ENCODE measurements at regions not wholly inside any gene's neighbourhood (a gene's known extent, or its start where the extent isn't known, plus 50 kb on each side); places are given as distances from the start of the nearest gene placed in this dataset.

DNA sequence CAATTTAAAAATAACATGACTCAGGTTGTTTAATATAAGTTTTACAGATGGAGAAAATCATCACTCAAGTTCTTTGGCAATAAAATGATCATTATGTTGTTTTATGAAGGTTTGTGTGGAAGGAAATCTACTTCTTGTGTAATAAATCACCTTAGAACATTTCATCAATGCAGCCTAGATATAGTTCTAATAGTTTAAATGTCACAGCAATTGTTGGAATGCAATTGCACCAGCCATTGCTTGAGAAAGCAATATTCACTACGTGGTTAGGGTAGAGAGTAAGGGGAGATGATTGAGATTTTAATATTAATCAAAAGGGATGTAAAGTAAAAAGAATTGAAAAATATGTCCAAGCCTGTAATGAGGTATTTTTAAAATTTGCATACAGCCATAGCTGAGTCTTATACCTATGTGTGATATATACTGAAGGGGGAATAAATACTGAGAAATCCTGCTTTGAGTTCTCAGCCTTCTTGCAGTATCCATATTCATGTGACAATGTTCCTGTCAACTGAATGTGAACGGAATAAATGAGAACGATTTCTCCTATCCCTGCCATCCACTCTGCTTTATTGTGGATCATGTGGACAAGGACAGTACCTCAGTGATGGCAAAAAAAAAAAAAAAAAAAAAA, 257.9 kb downstream of the OTOL1 start:
- no peak for FAIRE-seq

DNA sequence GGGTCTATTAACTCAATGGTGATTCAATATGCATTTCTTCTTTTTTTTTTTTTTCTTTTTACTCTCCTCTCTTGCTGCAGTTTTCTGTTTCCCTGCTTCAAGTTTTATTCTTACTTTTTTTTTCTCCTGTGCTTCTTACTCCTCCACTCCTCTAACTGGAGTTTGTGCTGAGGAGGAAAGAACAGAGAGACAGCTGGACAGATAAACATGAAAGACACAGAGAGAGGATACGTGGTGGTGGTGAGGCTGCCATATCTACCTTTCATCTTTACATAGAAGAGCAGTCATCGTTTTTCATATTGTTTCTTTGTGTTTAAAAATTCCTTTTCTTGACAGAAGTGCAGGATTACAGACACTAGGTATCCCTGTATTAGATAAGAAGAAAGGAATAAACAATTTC, 262.8 kb downstream of the OTOL1 start:
- no peak for FAIRE-seq
- DNase-seq (ENCODE audit: insufficient read length, low spot score): no peak
- TF ChIP-seq, protein P1, sequence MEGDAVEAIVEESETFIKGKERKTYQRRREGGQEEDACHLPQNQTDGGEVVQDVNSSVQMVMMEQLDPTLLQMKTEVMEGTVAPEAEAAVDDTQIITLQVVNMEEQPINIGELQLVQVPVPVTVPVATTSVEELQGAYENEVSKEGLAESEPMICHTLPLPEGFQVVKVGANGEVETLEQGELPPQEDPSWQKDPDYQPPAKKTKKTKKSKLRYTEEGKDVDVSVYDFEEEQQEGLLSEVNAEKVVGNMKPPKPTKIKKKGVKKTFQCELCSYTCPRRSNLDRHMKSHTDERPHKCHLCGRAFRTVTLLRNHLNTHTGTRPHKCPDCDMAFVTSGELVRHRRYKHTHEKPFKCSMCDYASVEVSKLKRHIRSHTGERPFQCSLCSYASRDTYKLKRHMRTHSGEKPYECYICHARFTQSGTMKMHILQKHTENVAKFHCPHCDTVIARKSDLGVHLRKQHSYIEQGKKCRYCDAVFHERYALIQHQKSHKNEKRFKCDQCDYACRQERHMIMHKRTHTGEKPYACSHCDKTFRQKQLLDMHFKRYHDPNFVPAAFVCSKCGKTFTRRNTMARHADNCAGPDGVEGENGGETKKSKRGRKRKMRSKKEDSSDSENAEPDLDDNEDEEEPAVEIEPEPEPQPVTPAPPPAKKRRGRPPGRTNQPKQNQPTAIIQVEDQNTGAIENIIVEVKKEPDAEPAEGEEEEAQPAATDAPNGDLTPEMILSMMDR (IDR thresholded peaks at IDR 0.05; ENCODE audit: insufficient read depth, missing control alignments): no peak

More for the DNA sequence above, 257.9 kb downstream of the OTOL1 start:
- no peak for DNase-seq (ENCODE audit: insufficient read length, low spot score)
- TF ChIP-seq, protein P1 (IDR thresholded peaks at IDR 0.05; ENCODE audit: insufficient read depth, missing control alignments): no peak

DNA sequence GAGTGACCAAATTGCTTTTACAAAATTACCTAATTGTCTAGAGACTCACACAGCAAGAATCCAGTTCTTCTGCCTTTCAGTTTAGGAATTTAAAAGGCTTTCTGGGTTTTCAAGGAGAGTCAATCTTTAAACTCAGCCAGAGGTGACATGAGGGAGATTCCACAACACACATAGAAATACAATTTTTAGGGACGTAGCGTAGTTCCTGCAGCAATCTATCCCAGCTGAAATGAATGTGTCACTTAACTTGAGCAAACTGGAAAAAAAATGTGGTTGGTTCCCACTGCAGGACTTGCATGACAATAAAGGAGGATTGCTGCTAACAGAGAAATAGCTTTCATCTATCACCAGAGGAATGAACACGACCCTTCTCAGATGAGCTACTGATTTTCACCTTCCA, 269.7 kb downstream of the OTOL1 start:
- no peak for DNase-seq (ENCODE audit: insufficient read length, low spot score)
- TF ChIP-seq, protein P1 (IDR thresholded peaks at IDR 0.05; ENCODE audit: insufficient read depth, missing control alignments): no peak
- no peak for FAIRE-seq

DNA sequence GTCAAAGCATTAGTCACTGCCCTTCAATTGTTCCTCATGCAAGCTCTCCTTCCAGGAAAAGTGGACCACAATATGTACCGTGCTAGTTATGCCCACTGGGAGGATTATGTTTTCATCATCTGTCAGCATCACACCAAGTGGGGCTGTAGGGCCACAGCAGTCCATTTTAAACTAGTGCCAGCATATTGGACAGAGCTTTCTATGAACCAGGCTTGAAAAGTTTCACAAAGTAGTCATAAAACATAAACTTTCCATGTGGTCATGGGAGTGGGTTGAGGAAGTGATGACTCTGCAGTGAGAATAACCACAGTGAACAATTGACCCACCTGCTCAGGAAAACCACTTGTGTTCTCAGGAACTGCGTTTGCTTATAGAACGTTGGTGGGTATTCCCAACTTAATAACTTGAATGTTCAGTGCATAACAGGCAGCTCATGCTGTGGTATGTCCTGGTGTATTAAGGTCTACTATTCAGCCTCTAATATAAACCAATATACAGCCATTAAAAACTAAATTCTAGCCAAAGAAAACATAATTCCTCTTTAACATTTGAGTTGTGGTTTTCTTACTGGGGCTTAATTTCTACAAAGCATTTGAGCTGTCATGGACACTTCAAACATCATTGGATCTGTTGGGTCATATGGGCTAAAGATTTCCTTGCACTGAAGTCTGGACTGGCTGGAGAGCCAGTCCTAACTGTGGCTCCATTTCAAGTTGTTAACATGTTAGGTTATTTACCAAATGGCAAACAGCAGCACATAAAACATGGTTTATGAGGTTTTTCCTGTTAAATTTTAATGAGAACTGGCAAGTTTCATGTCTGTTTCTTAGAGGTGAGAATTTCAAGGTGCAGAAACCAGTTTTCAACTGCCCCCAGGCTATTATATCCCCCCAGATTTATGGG, 274.1 kb downstream of the OTOL1 start:
- no peak for DNase-seq (ENCODE audit: insufficient read length, low spot score)
- TF ChIP-seq, protein P1 (IDR thresholded peaks at IDR 0.05; ENCODE audit: insufficient read depth, missing control alignments): no peak
- FAIRE-seq: no peak

DNA sequence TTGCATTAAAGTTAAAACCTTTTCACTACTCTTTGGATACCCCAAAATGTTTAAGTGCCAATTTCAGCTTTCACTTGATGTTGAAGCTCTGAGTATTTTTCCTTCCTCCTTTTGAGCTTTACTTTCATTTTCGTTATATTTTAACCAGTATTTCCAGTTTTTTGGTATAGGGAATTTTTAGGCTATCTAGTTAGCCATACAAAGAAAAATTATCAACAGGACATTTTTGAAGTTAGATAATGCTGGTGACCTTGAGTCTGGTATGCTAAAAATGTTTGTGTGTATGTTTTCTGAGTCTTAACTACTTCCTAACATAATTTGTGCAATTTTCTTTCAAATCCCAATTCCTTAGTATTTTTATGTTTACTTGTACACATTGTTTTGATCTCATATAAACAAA, 284.8 kb downstream of the OTOL1 start:
- FAIRE-seq: peak; percentile 32
- no peak for DNase-seq (ENCODE audit: insufficient read length, low spot score)
- TF ChIP-seq, protein P1 (IDR thresholded peaks at IDR 0.05; ENCODE audit: insufficient read depth, missing control alignments): no peak

DNA sequence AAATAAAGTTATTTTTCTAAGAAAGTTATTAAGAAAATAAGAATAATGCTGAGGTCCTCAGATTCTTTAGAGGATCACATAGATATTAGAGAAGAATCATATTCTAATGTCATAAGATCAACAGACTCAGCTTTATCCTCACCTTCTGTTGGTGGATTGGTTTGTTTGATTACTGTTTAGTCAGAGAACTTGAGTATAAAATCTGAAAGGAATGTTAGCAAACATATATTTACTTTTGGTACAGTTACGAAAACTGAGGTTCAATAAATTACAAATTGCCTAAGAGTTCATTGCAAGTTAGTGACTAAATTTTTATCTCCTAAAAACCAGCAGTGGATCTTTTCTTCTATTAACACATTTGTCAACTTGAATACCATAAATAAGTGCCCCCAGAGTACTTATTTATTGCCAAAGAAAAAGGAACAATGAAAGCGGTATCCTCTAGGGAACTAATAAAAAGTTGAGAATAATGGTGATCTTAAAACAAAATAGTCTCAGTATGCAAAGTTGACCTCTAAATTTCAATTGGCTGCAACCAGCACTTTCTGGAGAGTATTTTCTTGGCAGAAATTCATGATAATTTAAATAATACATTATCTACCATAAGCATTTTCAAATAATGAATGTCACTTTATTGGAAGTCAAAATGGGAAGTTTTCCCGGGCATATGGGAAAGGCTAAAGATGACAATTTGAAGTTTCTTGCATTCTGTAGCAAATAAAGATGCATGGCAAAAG, 296.8 kb downstream of the OTOL1 start:
- no peak for DNase-seq (ENCODE audit: insufficient read length, low spot score)
- no peak for FAIRE-seq
- TF ChIP-seq, protein P1 (IDR thresholded peaks at IDR 0.05; ENCODE audit: insufficient read depth, missing control alignments): no peak
